ENCODE measurements at regions not wholly inside any gene's neighbourhood (a gene's known extent, or its start where the extent isn't known, plus 50 kb on each side); places are given as distances from the start of the nearest gene placed in this dataset.
"Not testable (repeated sequence)": the region's sequence is repeated elsewhere in the genome, so short reads cannot be mapped to it uniquely, and the experiment has no call there.

DNA sequence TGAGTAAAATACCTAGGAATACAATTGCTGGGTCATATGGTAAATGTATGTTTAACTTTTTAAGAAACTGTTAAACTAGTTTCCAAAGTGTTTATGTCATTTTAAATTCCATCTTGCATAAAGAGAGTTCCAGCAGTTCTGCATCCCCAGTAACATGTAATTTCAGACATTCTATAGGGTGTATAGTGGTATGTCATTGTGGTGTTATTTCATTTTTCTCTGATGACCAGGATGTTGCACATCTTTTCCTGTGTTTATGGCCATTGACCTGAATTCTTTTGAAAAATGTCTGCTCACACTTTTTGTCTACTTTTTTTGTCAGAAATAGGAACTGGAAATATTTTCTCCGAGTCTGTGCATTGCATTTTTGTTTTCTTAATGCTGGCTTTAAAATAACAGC is 128.9 kb downstream of the TMEM200A start:
- no peak for DNase-seq (ENCODE audit: low spot score)

DNA sequence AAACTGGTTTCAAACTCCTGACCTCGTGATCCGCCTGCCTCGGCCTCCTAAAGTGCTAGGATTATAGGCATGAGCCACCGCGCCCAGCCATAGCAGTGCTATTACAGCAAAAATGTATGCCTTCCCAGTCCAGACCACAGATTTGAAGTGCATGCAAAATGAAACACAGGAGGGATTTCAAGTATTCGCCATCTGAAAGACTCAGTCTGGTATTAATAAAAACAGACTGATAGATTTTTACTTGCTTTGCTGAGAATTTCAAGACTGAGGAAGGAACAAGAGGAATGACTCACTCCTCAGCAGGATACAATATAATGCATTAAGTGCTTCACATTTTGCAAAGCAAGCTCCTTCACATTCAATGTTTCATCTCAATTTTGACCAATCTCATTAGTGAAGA is 134.9 kb downstream of the TMEM200A start:
- no peak for DNase-seq (ENCODE audit: low spot score)

GRCh38 chr6:130503146-130503545 is 137.3 kb downstream of the TMEM200A start:
- DNase-seq (ENCODE audit: low spot score), result no peak

GRCh38 chr6:130505808-130506598 is 140.2 kb downstream of the TMEM200A start:
- no peak for DNase-seq (ENCODE audit: low spot score)

GRCh38 chr6:130507005-130507665 is 141.3 kb downstream of the TMEM200A start:
- DNase-seq (ENCODE audit: low spot score), result not testable (repeated sequence)

- DNase-seq (ENCODE audit: low spot score), result no peak
These were observed 141.8 kb downstream of the TMEM200A start for GRCh38 chr6:130507666-130508028.

DNA sequence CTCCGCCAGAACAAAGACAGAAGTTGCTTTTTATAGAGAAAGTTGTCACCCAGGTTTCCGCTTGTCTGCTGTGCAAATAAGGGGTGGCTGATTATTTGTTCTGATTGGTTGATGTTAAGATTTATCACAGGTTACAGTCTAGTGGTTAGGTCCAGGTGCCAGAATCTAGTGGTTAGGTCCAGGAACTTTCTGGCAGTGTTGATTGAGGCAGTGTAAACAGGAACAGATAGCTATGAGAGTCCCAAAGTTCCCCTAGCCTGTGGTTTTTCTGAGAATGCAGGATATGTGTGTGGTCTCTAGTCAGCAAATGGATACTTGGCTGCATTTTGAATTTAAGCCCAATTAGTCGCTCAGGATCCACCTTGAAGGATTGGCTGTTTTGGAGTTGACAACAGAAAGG is 148.0 kb downstream of the TMEM200A start:
- DNase-seq (ENCODE audit: low spot score), result peak; percentile 46

DNA sequence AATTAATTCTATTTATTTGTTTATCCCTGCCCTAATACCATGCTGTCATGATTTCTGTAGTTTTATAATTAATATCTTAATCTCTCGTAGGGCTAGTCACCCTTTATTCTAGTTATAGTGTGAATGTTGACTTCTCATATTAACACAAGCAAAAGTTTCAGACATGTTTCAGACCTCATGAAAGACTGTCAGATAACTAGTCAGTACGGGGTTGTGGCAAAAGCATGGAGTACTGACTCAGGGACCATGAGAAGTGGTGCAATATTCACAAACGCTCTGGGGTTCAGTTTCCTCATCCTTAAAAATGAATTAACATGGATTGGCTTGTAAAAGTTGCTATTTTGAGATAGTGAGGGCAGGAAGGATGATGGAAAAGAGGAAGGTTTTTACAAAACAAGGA is 148.9 kb downstream of the TMEM200A start:
- no peak for DNase-seq (ENCODE audit: low spot score)

DNA sequence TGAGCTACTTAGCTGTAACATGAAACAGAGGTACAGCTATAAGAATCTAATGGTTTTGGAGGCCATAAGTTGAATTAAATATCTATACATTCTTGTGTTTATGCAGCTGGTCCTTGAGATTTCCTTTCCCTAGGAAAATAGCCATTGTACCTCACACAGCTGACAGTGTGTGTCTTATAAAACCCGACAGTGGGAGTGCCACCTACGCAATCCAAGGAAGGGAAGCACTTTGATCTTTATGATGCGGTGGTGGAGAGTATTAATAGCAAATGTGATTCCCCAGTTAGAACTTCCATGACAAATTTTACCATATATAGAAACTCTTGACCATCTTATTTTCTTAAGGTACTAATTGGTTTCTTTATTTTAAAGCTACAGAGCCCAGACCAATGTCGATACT is 149.5 kb downstream of the TMEM200A start:
- DNase-seq (ENCODE audit: low spot score), result no peak

- DNase-seq (ENCODE audit: low spot score), result no peak
These were observed 150.8 kb downstream of the TMEM200A start for GRCh38 chr6:130516604-130517003.

GRCh38 chr6:130517444-130517931 is 151.7 kb downstream of the TMEM200A start:
- DNase-seq (ENCODE audit: low spot score), result no peak

- DNase-seq (ENCODE audit: low spot score), result no peak
These were observed 152.8 kb downstream of the TMEM200A start for GRCh38 chr6:130518588-130518987.

DNA sequence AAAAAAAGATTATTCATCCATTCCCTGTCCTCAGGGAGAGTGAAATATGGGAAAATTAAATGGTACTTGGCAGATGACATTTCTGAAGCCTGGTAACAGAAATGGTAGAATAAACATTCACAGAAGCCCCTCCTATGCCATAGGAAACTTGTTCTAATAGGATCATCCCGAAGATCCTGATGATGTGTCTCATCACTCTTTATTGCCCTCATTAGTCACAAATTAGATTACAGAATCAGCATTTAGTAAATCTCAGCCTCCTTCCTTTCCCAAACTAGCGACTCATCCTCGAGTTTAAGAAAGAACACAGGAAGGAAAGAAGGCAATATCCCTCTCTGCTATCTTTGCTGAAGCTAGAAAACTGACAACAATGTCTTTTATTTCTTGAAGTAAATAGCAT is 154.4 kb downstream of the TMEM200A start:
- DNase-seq (ENCODE audit: low spot score), result no peak

GRCh38 chr6:130520801-130521200 is 155.0 kb downstream of the TMEM200A start:
- no peak for DNase-seq (ENCODE audit: low spot score)

DNA sequence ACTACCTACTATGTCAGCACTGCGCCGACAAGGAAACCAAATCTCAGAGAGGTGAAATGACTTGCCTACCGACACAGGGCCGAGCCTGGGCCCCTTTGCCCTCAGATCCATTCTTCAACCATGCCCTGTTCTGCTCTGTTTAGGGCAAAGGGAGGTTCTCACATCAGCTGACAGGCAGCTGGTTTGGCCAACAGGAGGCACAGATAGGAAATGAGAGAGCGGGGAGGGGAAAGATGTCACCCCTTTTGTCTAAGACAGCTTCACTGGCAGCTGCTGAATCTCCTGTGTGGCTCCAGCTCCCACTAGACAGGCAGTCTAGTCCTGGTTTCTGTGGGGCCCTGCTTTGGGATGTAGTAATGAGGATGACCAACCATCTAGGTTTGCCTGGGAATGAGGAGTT is 158.7 kb downstream of the TMEM200A start:
- DNase-seq (ENCODE audit: low spot score), result no peak

DNA sequence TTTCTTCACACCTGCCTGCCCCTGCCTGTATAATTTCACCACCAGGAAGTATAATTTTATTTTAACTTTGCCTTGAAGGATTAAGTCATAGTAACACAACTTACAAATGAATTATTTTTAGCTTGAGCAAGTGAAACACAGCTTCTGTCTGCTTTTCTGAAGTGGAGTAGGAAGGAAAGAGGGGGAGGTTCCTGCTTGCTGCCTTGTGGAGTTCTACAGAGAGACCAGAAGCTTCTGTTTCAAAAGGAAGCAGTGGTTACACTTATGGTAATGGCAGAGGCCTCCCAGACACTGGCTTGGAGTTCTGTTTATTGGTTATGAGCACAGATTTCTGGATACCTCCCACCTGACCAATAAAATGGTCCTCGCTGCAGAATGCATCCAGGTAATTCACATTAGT is 159.6 kb downstream of the TMEM200A start:
- peak; percentile 56 for DNase-seq (ENCODE audit: low spot score)

- no peak for DNase-seq (ENCODE audit: low spot score)
These were observed 160.6 kb downstream of the TMEM200A start for GRCh38 chr6:130526466-130526865.

- no peak for DNase-seq (ENCODE audit: low spot score)
These were observed 161.4 kb downstream of the TMEM200A start for GRCh38 chr6:130527173-130527572.

GRCh38 chr6:130529569-130530149 is 163.8 kb downstream of the TMEM200A start:
- no peak for DNase-seq (ENCODE audit: low spot score)

- no peak for DNase-seq (ENCODE audit: low spot score)
These were observed 168.8 kb downstream of the TMEM200A start for GRCh38 chr6:130534627-130535026.

GRCh38 chr6:130535242-130535641 is 169.4 kb downstream of the TMEM200A start:
- no peak for DNase-seq (ENCODE audit: low spot score)

DNA sequence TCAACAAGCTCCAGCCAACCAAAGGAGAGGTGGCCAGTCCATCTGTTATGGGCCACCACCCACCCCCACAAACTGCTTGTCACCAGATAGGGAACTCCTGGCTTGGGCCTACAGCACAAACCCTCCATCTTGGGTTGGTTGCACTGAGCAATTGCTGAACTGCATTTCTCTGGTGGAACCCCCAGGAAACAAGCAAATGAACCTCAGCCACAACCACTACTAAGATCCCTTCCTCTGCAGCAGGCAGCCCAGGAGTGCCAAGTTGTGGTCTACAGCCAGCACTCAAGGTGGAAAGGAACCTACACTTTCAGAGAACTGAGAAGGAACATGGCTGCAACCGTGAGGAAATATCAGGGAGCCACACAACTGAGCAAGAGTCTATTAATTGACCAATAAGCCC is 171.6 kb downstream of the TMEM200A start:
- DNase-seq (ENCODE audit: low spot score), result no peak

- no peak for DNase-seq (ENCODE audit: low spot score)
These were observed 181.9 kb downstream of the TMEM200A start for GRCh38 chr6:130547723-130548122.

Data from pons (tissue), 1 donor.